Tibial nerve (tissue), 4 donors: ENCODE measurements at regions not wholly inside any gene's neighbourhood (a gene's known extent, or its start where the extent isn't known, plus 50 kb on each side); places are given as distances from the start of the nearest gene placed in this dataset.

ENCODE experiments used
- DNase-seq, 2 donors: peaks; one replicate each; pipeline ENCODE4 v3.0.0-alpha.2; 2019; ENCODE audit warnings: low spot score in 2 of 2
- H3K27ac ChIP-seq, 4 donors: fragments of 200-600 bp; sonication (generic) in 3 of 4; one replicate each; pipeline ENCODE4 v1.5.1; 2017 to 2019; ENCODE audit warnings: mild to moderate bottlenecking in 1 of 4
- H3K27me3 ChIP-seq, 2 donors: fragments of 200-600 bp; sonication (generic) in 1 of 2; one replicate each; pipeline versions ENCODE4 v1.5.1 to v1.6.0; 2017 to 2019
- H3K36me3 ChIP-seq, 3 donors: fragments of 200-600 bp; sonication (generic); one replicate each; pipeline ENCODE4 v1.5.1; 2018 to 2019
- H3K4me1 ChIP-seq, 4 donors: fragments of 200-600 bp; sonication (generic) in 3 of 4; one replicate each; pipeline ENCODE4 v1.5.1; 2017 to 2019
- H3K4me3 ChIP-seq, 4 donors: fragments of 200-600 bp; sonication (generic) in 3 of 4; one replicate each; pipeline ENCODE4 v1.5.1; 2017 to 2019; ENCODE audit warnings: mild to moderate bottlenecking in 1 of 4, moderate library complexity in 1 of 4
- H3K9me3 ChIP-seq, 4 donors: fragments of 200-600 bp; sonication (generic) in 3 of 4; one replicate each; pipeline ENCODE4 v1.5.1; 2017 to 2019
- EP300 ChIP-seq, 2 donors: sonication (generic); formaldehyde crosslinking; IDR thresholded peaks; one replicate each; pipeline ENCODE4 v1.6.1; 2017; ENCODE audit warnings: antibody characterized with exemption in 2 of 2, mild to moderate bottlenecking in 1 of 2
- POLR2A ChIP-seq, 2 donors: fragments of 450-650 bp; IDR thresholded peaks; one replicate each; pipeline ENCODE4 v1.6.1; 2017; ENCODE audit warnings: antibody characterized with exemption in 2 of 2, mild to moderate bottlenecking in 2 of 2, moderate library complexity in 2 of 2
- WGBS, 2 donors: methylation state at CpG; one replicate each; pipeline ENCODE4 v1.1.5; 2018; 5-methylcytosine and 5-hydroxymethylcytosine counted together
- TF ChIP-seq, protein P1 (sequence below), 5 experiments: fragments of 200-600 bp in 3 of 5; fragments of 450-650 bp in 2 of 5; sonication (generic) in 3 of 5; IDR thresholded peaks; one replicate each; pipeline ENCODE4 v1.5.1; 2016 to 2019; ENCODE audit warnings: antibody characterized with exemption in 5 of 5, mild to moderate bottlenecking in 3 of 5, moderate library complexity in 2 of 5

DNA sequence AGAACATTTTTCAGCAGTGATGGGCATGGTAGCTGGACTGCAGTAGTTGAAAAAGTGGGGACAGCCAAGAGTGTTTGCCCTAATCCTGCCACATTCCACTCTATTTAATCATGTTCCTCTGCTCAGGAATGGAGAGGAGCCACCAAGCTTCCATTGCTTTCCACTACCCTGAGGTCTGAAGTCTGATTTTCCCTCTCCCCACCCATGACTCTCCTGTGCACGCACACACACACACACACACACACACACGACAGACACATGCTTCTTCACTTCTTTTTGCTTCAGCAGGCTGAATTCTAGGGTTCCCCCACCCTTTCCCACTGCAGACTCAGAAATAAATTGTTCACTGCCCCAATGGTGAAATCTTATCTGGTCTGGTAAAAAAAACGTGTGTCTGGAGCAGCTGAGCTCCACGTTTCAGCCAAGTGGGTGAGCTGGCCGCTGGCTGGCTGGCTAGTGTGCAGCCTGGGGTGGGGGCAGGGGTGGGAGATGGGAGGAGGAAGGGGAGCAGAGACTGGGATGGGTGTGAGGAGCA, 142.7 kb upstream of the NALF2 start:
- 29 to 33% methylated on average over 5 of the region's 5 CpGs for WGBS, 2 donors
- DNase-seq = no peak
- TF ChIP-seq, protein P1, sequence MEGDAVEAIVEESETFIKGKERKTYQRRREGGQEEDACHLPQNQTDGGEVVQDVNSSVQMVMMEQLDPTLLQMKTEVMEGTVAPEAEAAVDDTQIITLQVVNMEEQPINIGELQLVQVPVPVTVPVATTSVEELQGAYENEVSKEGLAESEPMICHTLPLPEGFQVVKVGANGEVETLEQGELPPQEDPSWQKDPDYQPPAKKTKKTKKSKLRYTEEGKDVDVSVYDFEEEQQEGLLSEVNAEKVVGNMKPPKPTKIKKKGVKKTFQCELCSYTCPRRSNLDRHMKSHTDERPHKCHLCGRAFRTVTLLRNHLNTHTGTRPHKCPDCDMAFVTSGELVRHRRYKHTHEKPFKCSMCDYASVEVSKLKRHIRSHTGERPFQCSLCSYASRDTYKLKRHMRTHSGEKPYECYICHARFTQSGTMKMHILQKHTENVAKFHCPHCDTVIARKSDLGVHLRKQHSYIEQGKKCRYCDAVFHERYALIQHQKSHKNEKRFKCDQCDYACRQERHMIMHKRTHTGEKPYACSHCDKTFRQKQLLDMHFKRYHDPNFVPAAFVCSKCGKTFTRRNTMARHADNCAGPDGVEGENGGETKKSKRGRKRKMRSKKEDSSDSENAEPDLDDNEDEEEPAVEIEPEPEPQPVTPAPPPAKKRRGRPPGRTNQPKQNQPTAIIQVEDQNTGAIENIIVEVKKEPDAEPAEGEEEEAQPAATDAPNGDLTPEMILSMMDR (IDR thresholded peaks at IDR 0.05) = no peak
- no peak for TF ChIP-seq EP300 (IDR thresholded peaks at IDR 0.05)
- no peak for TF ChIP-seq POLR2A (IDR thresholded peaks at IDR 0.05)
- Histone ChIP-seq H3K27me3 (no peaks in the 10 kb centered on the region), H3K4me1 (peaks cover 0 to 5% (median 0%) of the 10 kb centered on the region in 4 donors), H3K36me3 (no peaks in the 10 kb centered on the region), H3K4me3 (no peak overlapping the region), H3K27ac (peak overlapping the region in 2 of 4 donors; percentile 11 to 46), H3K9me3 (no peaks in the 10 kb centered on the region)

DNA sequence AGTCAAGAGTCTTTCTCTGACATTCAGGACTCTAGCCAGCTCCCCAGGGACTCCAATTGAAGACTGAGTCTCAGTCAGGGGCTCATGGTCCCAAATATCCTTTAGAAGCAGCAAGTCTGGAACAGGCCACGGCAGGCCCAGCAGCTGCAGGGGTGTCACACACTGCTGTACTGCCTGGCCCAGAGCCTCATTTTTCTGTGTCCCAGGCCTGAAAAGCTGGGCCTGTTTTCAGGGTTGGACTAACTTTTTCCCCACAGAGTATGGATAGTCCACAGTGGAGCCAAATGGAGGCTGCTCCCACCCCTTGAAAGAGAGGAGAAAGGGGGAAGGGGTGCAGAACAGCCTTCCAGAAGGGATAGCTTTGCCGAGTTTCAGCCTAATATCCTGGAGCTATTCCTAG, 146.8 kb upstream of the NALF2 start:
- Histone ChIP-seq H3K27ac (no peak overlapping the region), H3K36me3 (no peaks in the 10 kb centered on the region), H3K9me3 (no peaks in the 10 kb centered on the region), H3K27me3 (no peaks in the 10 kb centered on the region), H3K4me3 (no peak overlapping the region), H3K4me1 (no peaks in the 10 kb centered on the region)
- no peak for DNase-seq
- 20 to 61% methylated on average over 1 to 2 of the region's 2 CpGs for WGBS, 2 donors
- TF ChIP-seq POLR2A (IDR thresholded peaks at IDR 0.05) (no peak), EP300 (IDR thresholded peaks at IDR 0.05) (no peak)
- TF ChIP-seq, protein P1 (IDR thresholded peaks at IDR 0.05) = no peak

DNA sequence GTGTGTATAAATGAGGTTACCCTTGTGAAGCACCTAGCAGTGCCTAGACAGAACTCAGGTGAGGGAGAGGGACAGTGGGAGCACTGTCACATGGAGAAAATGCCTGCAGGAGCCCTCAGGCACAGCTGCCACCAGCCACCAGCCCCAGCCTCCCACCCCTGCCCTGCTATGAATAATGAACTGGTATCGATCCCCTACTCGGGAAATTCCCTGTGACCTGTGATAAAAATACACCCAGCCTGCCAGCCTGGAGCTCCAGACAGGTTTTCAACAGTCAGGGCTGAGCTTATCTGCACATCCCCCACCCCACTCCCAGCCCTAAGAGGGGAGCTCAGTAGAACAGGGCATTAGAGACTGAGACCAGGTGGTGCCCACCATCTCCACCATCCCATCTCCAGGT, 159.6 kb upstream of the PJA1 start:
- no peak for DNase-seq
- no peaks in the 10 kb centered on the region for H3K4me1 ChIP-seq
- H3K36me3 ChIP-seq = no peaks in the 10 kb centered on the region
- no peaks in the 10 kb centered on the region for H3K27me3 ChIP-seq
- H3K9me3 ChIP-seq = no peaks in the 10 kb centered on the region
- 55% methylated on average over 2 of the region's 2 CpGs; no CpG with 5 or more reads in 1 of the 2 donors for WGBS, 2 donors
- TF ChIP-seq, protein P1 (IDR thresholded peaks at IDR 0.05) = no peak
- TF ChIP-seq EP300 (IDR thresholded peaks at IDR 0.05) = no peak
- TF ChIP-seq POLR2A (IDR thresholded peaks at IDR 0.05) = no peak
- no peak overlapping the region for H3K27ac ChIP-seq
- no peak overlapping the region for H3K4me3 ChIP-seq

DNA sequence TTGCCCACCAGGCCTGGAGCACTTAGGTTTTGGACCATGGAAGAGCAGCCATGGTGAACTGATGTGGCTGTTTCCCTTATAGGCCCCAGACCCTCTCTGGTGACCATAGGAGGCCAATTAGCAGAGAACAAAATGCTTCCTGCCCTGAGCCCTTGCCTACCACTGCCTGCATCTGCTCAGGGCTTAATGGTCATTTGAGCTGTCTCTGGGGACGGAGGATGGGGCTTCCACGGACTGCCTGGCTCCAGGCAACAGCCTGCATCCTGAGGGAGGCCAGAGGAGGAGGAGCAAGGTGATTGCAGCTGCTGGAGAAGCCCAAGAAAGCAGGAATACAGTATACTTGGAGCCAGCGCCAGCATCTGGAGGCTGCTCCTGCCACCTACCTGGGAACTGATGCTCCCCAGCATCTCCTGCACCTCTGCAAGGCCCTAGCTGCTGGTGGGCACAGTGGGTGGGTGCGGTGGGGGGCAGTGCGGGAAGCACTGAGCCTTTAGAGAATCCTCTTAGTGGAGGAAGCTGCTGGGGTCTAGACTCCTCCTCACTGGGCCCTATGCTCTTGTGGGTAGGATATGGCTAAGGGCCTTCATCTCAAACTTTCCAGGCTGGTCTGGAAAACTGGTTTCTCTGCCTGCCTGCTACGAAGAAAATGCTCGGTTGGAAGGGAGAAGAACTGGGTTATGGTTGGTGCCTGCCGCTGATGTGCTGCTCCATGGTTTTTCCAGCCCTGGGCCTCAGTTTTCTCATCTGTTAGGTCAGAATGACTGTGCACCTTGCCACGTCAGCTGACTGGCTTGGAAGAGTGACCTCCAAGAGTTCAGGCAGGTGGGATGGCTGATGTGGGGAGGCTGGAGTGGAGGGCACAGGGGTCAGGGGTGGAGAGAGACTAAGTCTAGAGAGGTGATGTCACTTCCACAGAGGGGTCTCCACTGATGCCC, 158.8 kb upstream of the PJA1 start:
- no peaks in the 10 kb centered on the region for H3K9me3 ChIP-seq
- no peaks in the 10 kb centered on the region for H3K4me1 ChIP-seq
- 67 to 68% methylated on average over 5 to 9 of the region's 9 CpGs for WGBS, 2 donors
- no peak for DNase-seq
- no peak for TF ChIP-seq POLR2A (IDR thresholded peaks at IDR 0.05)
- TF ChIP-seq, protein P1 (IDR thresholded peaks at IDR 0.05) = no peak
- no peak for TF ChIP-seq EP300 (IDR thresholded peaks at IDR 0.05)
- no peaks in the 10 kb centered on the region for H3K27me3 ChIP-seq
- H3K27ac ChIP-seq = no peak overlapping the region
- H3K36me3 ChIP-seq = no peaks in the 10 kb centered on the region
- H3K4me3 ChIP-seq = no peak overlapping the region

DNA sequence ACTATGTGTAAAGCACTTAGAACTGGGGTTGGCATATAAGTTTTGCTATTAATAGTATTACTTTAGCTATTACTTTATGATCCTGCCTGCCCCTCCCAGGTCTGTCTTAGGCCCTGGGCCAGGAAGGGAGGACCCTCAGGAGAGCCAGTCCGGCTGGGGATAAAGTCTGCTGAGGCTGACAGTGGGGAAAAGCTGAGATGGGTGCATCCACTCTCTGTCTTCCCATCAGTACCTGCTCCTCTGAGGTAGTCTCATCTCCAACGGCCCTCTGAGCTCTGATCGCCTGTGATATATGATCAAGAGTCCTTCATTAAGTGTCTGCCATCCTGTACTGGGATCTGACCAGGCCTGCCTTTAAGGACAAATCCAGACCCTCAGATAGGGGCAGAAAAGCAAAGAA, 156.5 kb upstream of the PJA1 start:
- Histone ChIP-seq H3K27ac (no peak overlapping the region), H3K36me3 (no peaks in the 10 kb centered on the region), H3K9me3 (no peaks in the 10 kb centered on the region), H3K4me3 (no peak overlapping the region), H3K4me1 (no peaks in the 10 kb centered on the region), H3K27me3 (no peaks in the 10 kb centered on the region)
- TF ChIP-seq, protein P1 (IDR thresholded peaks at IDR 0.05) = no peak
- DNase-seq = no peak
- 57 to 73% methylated on average over 1 to 3 of the region's 3 CpGs for whole genome bisulfite sequencing, 2 donors
